ENCODE measurements at regions not wholly inside any gene's neighbourhood (a gene's known extent, or its start where the extent isn't known, plus 50 kb on each side); places are given as distances from the start of the nearest gene placed in this dataset.

GRCh38 chr6:141988327-141988726 lies 144.4 kb upstream of the GJE1 start:
- no peak for FAIRE-seq
- Histone ChIP-seq H3K27me3 (ENCODE audit: control insufficient read depth in 2 of 2, insufficient read depth in 2 of 2, low read length in 2 of 2) (no peaks in the 10 kb centered on the region), H3K4me1 (replicated peaks in 1 of 2; ENCODE audit: control insufficient read depth in 2 of 2, insufficient read depth in 2 of 2, low read length in 2 of 2) (no peaks in the 10 kb centered on the region), H3K27ac (ENCODE audit: extremely low read depth, low read depth, low read length) (no peak overlapping the region), H3K9me1 (ENCODE audit: control insufficient read depth, insufficient read depth, low read length) (no peaks in the 10 kb centered on the region), H2AFZ (ENCODE audit: low read depth, low read length) (no peak overlapping the region), H3K9me3 (replicated peaks; ENCODE audit: control insufficient read depth, insufficient read depth, low read depth, low read length) (no peaks in the 10 kb centered on the region), H3K79me2 (ENCODE audit: control insufficient read depth, insufficient read depth, low read length) (no peaks in the 10 kb centered on the region), H3K4me3 (no peak overlapping the region), H3K9ac (ENCODE audit: insufficient read depth in 1 of 2, low read depth in 2 of 2, low read length in 2 of 2) (no peak overlapping the region), H4K20me1 (replicated peaks; ENCODE audit: control insufficient read depth, insufficient read depth, low read length) (no peaks in the 10 kb centered on the region), H3K36me3 (ENCODE audit: control insufficient read depth, insufficient read depth, low read length) (no peaks in the 10 kb centered on the region), H3K4me2 (ENCODE audit: insufficient read depth, low read length) (no peak overlapping the region)
- no peak for ATAC-seq
- POLR2A ChIA-PET, result no interaction called here
- no peak for DNase-seq (ENCODE audit: extremely low read depth in 1 of 4, low spot score in 3 of 4)
- in situ Hi-C loops (cut with MboI), result no loop called here
- 10% methylated on average over 2 of the region's 2 CpGs for WGBS (ENCODE audit: insufficient coverage, low coverage, missing lambda C conversion rate)
- CTCF ChIA-PET (ENCODE audit: low intra/inter-chr PET ratio), result no interaction called here
- intact Hi-C loops (cut with micrococcal nuclease), result loop anchor here (2.0 to 5.0 kb wide), 2 partner anchors 56 to 219 kb away; no protein-coding TSS in a partner anchor
- TF ChIP-seq MECOM (CRISPR knock-in tag; IDR thresholded peaks at IDR 0.05), result no peak
- TF ChIP-seq MCM7 (IDR thresholded peaks at IDR 0.05), result no peak
- no peak for TF ChIP-seq YY1 (IDR thresholded peaks at IDR 0.05; ENCODE audit: borderline replicate concordance in 1 of 3, control insufficient read depth in 1 of 3, extremely low read depth in 1 of 3, insufficient read depth in 3 of 3, insufficient read length in 1 of 3, insufficient replicate concordance in 2 of 3, low read depth in 1 of 3, low read length in 2 of 3)
- TF ChIP-seq GABPB1 (CRISPR knock-in tag; IDR thresholded peaks at IDR 0.05), result no peak
- no TSS peak for BruUV-seq (replicated peaks)

GRCh38 chr6:141986457-141986856 lies 146.3 kb upstream of the GJE1 start:
- no peak overlapping the region for H3K27ac ChIP-seq (ENCODE audit: extremely low read depth, low read depth, low read length)

More at GRCh38 chr6:141986457-141986856, 146.3 kb upstream of the GJE1 start:
- WGBS (ENCODE audit: insufficient coverage, low coverage, missing lambda C conversion rate), result 79% methylated on average over 4 of the region's 4 CpGs
- Histone ChIP-seq H3K4me3 (no peak overlapping the region), H2AFZ (ENCODE audit: low read depth, low read length) (no peak overlapping the region), H3K27me3 (ENCODE audit: control insufficient read depth in 2 of 2, insufficient read depth in 2 of 2, low read length in 2 of 2) (no peaks in the 10 kb centered on the region), H3K36me3 (ENCODE audit: control insufficient read depth, insufficient read depth, low read length) (no peaks in the 10 kb centered on the region), H3K9me3 (replicated peaks; ENCODE audit: control insufficient read depth, insufficient read depth, low read depth, low read length) (no peaks in the 10 kb centered on the region), H3K4me1 (replicated peaks in 1 of 2; ENCODE audit: control insufficient read depth in 2 of 2, insufficient read depth in 2 of 2, low read length in 2 of 2) (no peaks in the 10 kb centered on the region), H3K9me1 (ENCODE audit: control insufficient read depth, insufficient read depth, low read length) (no peaks in the 10 kb centered on the region), H3K79me2 (ENCODE audit: control insufficient read depth, insufficient read depth, low read length) (no peaks in the 10 kb centered on the region), H4K20me1 (replicated peaks; ENCODE audit: control insufficient read depth, insufficient read depth, low read length) (no peaks in the 10 kb centered on the region), H3K9ac (ENCODE audit: insufficient read depth in 1 of 2, low read depth in 2 of 2, low read length in 2 of 2) (no peak overlapping the region), H3K4me2 (ENCODE audit: insufficient read depth, low read length) (no peak overlapping the region)
- CTCF ChIA-PET (ENCODE audit: low intra/inter-chr PET ratio), result no interaction called here
- in situ Hi-C loops (cut with MboI), result no loop called here
- intact Hi-C loops (cut with micrococcal nuclease), result loop anchor here (5.0 kb wide), 1 partner anchor 221 kb away; no protein-coding TSS in a partner anchor
- ATAC-seq (no peak), FAIRE-seq (no peak), DNase-seq (ENCODE audit: extremely low read depth in 1 of 4, low spot score in 3 of 4) (no peak)
- POLR2A ChIA-PET, result interaction anchor here (0.7 to 1.0 kb wide), 2 partner anchors 10 to 47 kb away, joined by 3 to 5 read pairs; no protein-coding TSS in a partner anchor
- BruUV-seq (replicated peaks), result no TSS peak
- TF ChIP-seq HNRNPH1 (optimal IDR thresholded peaks at IDR 0.05; ENCODE audit: low read depth, low read length), result no peak
- TF ChIP-seq RFX1 (IDR thresholded peaks at IDR 0.05), result peak; percentile 74

All from K562 (cell line).